Upper lobe of left lung (tissue), 6 donors: ENCODE measurements at regions not wholly inside any gene's neighbourhood (a gene's known extent, or its start where the extent isn't known, plus 50 kb on each side); places are given as distances from the start of the nearest gene placed in this dataset.

Source experiments
- ATAC-seq, 2 donors: fragments of 200-7000 bp; cut with Tn5 transposase; one replicate each; pipeline ENCODE4 v1.9.1; 2022; ENCODE audit warnings: mild to moderate bottlenecking in 2 of 2, moderate library complexity in 2 of 2; ENCODE audit not compliant: low FRiP score in 2 of 2
- DNase-seq, 2 donors: peaks; one replicate each; pipeline ENCODE4 v3.0.0-alpha.2; 2019 to 2020
- H3K27ac ChIP-seq, 4 donors: fragments of 200-600 bp; sonication (generic); one replicate each; pipeline ENCODE4 v1.5.1; 2016 to 2019
- H3K27me3 ChIP-seq, 4 donors: fragments of 200-600 bp; sonication (generic); one replicate each; pipeline ENCODE4 v1.5.1; 2017 to 2019
- H3K36me3 ChIP-seq, 4 donors: fragments of 200-600 bp; sonication (generic); one replicate each; pipeline ENCODE4 v1.5.1; 2016 to 2019
- H3K4me1 ChIP-seq, 4 donors: fragments of 200-600 bp; sonication (generic); one replicate each; pipeline ENCODE4 v1.5.1; 2018 to 2019
- H3K4me3 ChIP-seq, 4 donors: fragments of 200-600 bp; sonication (generic); one replicate each; pipeline ENCODE4 v1.5.1; 2017 to 2019; ENCODE audit warnings: mild to moderate bottlenecking in 2 of 4, moderate library complexity in 1 of 4
- H3K9me3 ChIP-seq, 4 donors: fragments of 200-600 bp; sonication (generic); one replicate each; pipeline ENCODE4 v1.5.1; 2018 to 2019
- EP300 ChIP-seq, 4 donors: sonication (generic); formaldehyde crosslinking; IDR thresholded peaks; one replicate each; pipeline ENCODE4 v1.5.1; 2017; ENCODE audit warnings: antibody characterized with exemption in 4 of 4, control low read depth in 2 of 4
- POLR2A ChIP-seq, 4 donors: fragments of 450-650 bp; IDR thresholded peaks; one replicate each; pipeline ENCODE4 v1.5.1; 2016 to 2017; ENCODE audit warnings: antibody characterized with exemption in 4 of 4, mild to moderate bottlenecking in 2 of 4
- POLR2AphosphoS5 ChIP-seq, 2 donors: sonication (generic); formaldehyde crosslinking; IDR thresholded peaks; one replicate each; pipeline ENCODE4 v1.5.1; 2017; ENCODE audit warnings: antibody characterized with exemption in 2 of 2
- WGBS, 2 donors: methylation state at CpG; one replicate each; pipeline ENCODE4 v1.1.5; 2017 to 2018; 5-methylcytosine and 5-hydroxymethylcytosine counted together
- TF ChIP-seq, protein P1 (sequence below), 6 experiments: fragments of 450-650 bp in 4 of 6; fragments of 200-600 bp in 2 of 6; sonication (generic) in 2 of 6; IDR thresholded peaks; one replicate each; pipeline ENCODE4 v1.5.1; 2016 to 2019; ENCODE audit warnings: antibody characterized with exemption in 6 of 6
- donor health status: DM: no; HTN: no; CAD: no; lungs with moderate emphysema.
- donor health status: DM: no; HTN: yes; CAD: no; lungs with severe emphysema.

DNA sequence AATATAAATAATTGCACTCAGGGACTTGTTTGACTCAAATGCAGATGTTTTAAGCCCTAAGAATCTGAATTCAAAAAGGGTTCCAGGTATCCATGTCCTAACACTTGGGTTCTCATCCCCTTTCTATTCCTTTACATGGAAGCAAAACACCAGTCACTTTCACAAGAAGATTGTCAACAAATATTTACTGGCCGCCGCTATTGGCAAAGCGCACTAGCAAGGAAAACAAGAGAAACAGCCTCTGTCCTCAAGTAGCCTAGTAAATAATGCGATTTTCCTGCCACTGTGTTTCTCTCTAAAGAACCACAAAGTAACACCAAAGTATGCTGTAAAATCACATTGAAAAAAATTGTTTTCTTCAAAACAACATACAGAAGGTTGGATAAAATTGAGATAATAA is 66.7 kb upstream of the EZH2 start:
- ATAC-seq (no peak), DNase-seq (no peak)
- Histone ChIP-seq H3K27me3 (no peaks in the 10 kb centered on the region), H3K9me3 (no peaks in the 10 kb centered on the region), H3K27ac (no peak overlapping the region), H3K4me3 (no peak overlapping the region), H3K36me3 (no peaks in the 10 kb centered on the region), H3K4me1 (no peaks in the 10 kb centered on the region)
- 92 to 95% methylated on average over 4 of the region's 4 CpGs for WGBS, 2 donors
- TF ChIP-seq POLR2A (IDR thresholded peaks at IDR 0.05), result no peak
- TF ChIP-seq POLR2AphosphoS5 (IDR thresholded peaks at IDR 0.05), result no peak
- TF ChIP-seq EP300 (IDR thresholded peaks at IDR 0.05), result no peak
- TF ChIP-seq, protein P1, sequence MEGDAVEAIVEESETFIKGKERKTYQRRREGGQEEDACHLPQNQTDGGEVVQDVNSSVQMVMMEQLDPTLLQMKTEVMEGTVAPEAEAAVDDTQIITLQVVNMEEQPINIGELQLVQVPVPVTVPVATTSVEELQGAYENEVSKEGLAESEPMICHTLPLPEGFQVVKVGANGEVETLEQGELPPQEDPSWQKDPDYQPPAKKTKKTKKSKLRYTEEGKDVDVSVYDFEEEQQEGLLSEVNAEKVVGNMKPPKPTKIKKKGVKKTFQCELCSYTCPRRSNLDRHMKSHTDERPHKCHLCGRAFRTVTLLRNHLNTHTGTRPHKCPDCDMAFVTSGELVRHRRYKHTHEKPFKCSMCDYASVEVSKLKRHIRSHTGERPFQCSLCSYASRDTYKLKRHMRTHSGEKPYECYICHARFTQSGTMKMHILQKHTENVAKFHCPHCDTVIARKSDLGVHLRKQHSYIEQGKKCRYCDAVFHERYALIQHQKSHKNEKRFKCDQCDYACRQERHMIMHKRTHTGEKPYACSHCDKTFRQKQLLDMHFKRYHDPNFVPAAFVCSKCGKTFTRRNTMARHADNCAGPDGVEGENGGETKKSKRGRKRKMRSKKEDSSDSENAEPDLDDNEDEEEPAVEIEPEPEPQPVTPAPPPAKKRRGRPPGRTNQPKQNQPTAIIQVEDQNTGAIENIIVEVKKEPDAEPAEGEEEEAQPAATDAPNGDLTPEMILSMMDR (IDR thresholded peaks at IDR 0.05), result no peak

DNA sequence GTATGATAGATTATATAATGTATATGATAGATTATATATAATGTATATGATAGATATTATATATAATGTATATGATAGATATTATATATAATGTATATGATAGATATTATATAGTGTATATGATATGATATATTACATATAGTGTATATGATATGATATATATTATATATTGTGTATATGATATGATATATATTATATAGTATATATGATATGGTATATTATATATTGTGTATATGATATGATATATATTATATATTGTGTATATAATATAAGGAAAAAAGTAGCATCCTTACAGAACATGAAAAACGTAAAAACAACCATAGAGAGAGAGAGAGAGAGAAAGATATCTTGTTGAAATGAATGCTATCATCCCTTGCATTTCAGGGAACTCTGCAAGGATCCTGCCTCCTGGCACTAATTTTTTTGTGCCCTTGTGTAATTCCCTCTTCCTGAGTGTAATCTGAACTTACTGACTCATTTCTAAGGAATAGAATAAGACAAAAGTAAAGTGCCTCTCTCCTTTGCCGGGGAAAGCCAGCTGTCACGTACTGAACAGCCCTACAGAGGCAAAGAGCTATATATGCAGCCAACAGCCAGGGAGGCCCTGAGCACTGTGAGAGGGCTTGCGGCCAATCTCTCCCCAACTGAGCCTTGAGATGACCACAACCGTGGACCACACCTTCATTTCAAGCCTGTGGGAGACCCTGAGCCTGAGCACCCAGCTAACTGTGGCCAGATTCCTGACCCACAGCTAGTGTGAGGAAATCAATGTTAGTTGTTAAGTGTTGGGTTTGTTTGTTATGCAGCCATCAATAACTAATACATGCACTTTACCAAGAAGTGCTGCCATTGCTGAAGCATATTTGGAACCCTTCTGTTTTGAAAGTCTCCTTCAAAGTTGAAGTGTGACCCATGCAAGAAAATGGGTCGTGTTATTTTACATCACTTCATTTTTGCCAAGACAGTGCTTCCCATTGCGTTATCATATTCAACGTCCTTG is 61.1 kb upstream of the EZH2 start:
- WGBS, 2 donors, result 65 to 67% methylated on average over 8 of the region's 8 CpGs
- Histone ChIP-seq H3K36me3 (no peaks in the 10 kb centered on the region), H3K9me3 (no peaks in the 10 kb centered on the region), H3K4me1 (peaks cover 4 to 12% (median 9%) of the 10 kb centered on the region in 4 donors), H3K27ac (no peak overlapping the region), H3K4me3 (no peak overlapping the region), H3K27me3 (no peaks in the 10 kb centered on the region)
- ATAC-seq, result peak in 1 of 2 donors; percentile 8
- DNase-seq, result no peak
- TF ChIP-seq POLR2A (IDR thresholded peaks at IDR 0.05) (no peak), EP300 (IDR thresholded peaks at IDR 0.05) (no peak), POLR2AphosphoS5 (IDR thresholded peaks at IDR 0.05) (no peak)
- TF ChIP-seq, protein P1 (IDR thresholded peaks at IDR 0.05), result no peak

DNA sequence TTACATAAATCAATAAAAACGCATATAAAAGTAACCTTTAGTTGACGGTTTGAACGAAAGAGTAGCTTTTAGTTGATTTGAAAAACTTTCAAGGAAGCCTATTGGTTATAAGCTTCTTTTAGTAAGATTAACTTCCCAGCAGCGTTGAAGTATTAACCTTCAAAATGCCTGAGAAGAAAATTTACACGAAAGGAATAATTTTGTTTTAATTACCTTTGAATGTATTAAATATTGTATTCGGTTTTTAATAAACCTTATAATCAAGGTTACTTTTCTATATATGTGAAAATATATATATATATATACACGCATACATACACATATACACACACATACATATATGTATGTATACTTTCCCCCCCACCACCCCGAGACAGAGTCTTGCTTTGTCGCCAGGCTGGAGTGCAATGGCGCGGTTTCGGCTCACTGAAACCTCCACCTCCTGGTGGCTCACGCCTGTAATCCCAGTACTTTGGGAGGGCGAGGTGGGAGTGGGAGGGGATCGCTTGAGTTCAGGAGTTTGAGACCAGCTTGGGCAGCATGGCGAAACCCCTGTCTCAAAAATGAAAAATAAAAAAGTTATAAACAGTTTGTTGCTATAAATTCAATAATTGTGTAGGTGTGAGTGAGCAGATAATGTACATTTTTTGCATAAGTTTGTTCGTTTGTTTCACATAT is 57.6 kb upstream of the EZH2 start:
- WGBS, 2 donors, result 9 to 10% methylated on average over 17 of the region's 17 CpGs
- ATAC-seq (peak; percentile 76 to 85), DNase-seq (peak in 1 of 2 donors; percentile 76)
- TF ChIP-seq, protein P1 (IDR thresholded peaks at IDR 0.05), result peak; percentile 12 to 51 (median 40)
- TF ChIP-seq POLR2A (IDR thresholded peaks at IDR 0.05), result no peak
- peak overlapping the region in 3 of 4 donors; percentile 80 to 88 (median 87) for H3K4me3 ChIP-seq
- H3K4me1 ChIP-seq, result peaks cover 7 to 14% (median 12%) of the 10 kb centered on the region in 4 donors
- H3K36me3 ChIP-seq, result no peaks in the 10 kb centered on the region
- no peaks in the 10 kb centered on the region for H3K9me3 ChIP-seq
- H3K27ac ChIP-seq, result peak overlapping the region; percentile 85 to 92 (median 90)
- no peaks in the 10 kb centered on the region for H3K27me3 ChIP-seq

DNA sequence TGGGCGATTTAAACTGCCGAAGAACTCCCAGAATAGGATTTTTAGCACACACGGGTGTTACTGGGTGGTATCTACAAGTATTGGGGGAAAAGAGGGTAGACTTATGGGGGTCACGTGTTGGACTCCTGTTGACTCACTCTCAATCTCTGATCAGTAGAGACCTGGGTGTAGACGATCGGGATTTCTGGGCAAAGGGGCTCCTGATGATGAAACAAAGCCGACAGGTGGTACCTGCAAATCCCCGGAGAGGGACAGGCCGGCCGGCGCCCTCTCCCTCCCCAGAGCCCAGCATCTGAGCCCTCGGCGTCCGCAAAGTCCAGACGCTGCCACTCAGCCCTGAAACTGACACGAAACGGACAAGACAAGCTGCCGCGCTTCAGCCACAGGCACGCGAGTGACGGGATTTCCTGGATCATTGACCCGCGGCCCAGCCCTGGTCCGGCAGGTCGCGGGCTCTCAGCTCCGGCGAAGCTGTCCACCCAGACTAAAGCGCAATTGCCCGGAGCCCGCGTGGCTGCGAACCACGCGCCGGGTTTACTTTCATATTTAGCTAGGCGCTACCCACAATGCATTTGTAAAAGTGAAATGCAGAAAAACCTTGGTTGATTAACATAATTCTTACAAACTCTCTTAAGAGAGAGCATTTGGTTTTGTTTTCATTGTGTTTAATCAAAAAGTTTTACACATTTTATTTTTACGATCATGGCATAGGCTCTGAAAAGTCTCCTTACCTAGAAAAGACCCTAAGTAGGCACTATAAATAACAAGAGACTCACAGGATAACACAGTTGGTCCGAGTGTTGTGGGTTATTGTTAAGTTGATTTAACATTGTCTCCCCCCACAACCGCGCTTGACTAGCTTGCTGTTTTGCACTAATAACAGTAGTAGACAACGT is 56.9 kb upstream of the EZH2 start:
- Histone ChIP-seq H3K27ac (peak overlapping the region; percentile 85 to 92 (median 90)), H3K9me3 (no peaks in the 10 kb centered on the region)

More for the DNA sequence above, 56.9 kb upstream of the EZH2 start:
- peaks cover 7 to 14% (median 12%) of the 10 kb centered on the region in 4 donors for H3K4me1 ChIP-seq
- DNase-seq, result peak; percentile 82 to 94
- H3K27me3 ChIP-seq, result no peaks in the 10 kb centered on the region
- 0 to 1% methylated on average over 36 to 42 of the region's 43 CpGs for WGBS, 2 donors
- H3K4me3 ChIP-seq, result peak overlapping the region; percentile 51 to 88 (median 84)
- TF ChIP-seq, protein P1 (IDR thresholded peaks at IDR 0.05), result no peak
- peak in 1 of 2 donors; percentile 69 for TF ChIP-seq POLR2AphosphoS5 (IDR thresholded peaks at IDR 0.05)
- TF ChIP-seq EP300 (IDR thresholded peaks at IDR 0.05), result no peak
- peak in 1 of 4 donors; percentile 53 for TF ChIP-seq POLR2A (IDR thresholded peaks at IDR 0.05)
- ATAC-seq, result peak; percentile 95 to 98
- H3K36me3 ChIP-seq, result no peaks in the 10 kb centered on the region
